H1 (cell line): ENCODE measurements at regions not wholly inside any gene's neighbourhood (a gene's known extent, or its start where the extent isn't known, plus 50 kb on each side); places are given as distances from the start of the nearest gene placed in this dataset.

Source experiments
- BACH1 ChIP-seq: IDR thresholded peaks from 2 replicates; pipeline ENCODE4 v1.6.1; 2012; ENCODE audit warnings: low read length, improper control_type of control experiment
- CHD1 ChIP-seq: IDR thresholded peaks from 2 replicates; pipeline ENCODE4 v1.6.1; 2012; ENCODE audit warnings: low read depth, low read length, improper control_type of control experiment
- CHD2 ChIP-seq: IDR thresholded peaks from 2 replicates; pipeline ENCODE4 v1.6.1; 2012; ENCODE audit warnings: low read length, improper control_type of control experiment
- CHD7 ChIP-seq: fragments of 300-600 bp; sonication (generic); IDR thresholded peaks from 2 replicates; pipeline ENCODE4 v1.7.1; 2012; ENCODE audit warnings: low read length, moderate library complexity, mild to moderate bottlenecking, inconsistent platforms; ENCODE audit not compliant: insufficient replicate concordance
- CREB1 ChIP-seq: IDR thresholded peaks from 2 replicates; pipeline ENCODE4 v1.6.1; 2012; ENCODE audit warnings: inconsistent platforms
- CTBP2 ChIP-seq: IDR thresholded peaks from 2 replicates; pipeline ENCODE4 v1.7.0; 2011; ENCODE audit warnings: borderline replicate concordance, mild to moderate bottlenecking, moderate library complexity, mixed read lengths, low read length; ENCODE audit not compliant: insufficient read depth, insufficient read length
- NANOG ChIP-seq: IDR thresholded peaks from 2 replicates; pipeline ENCODE4 v1.6.1; 2011; ENCODE audit warnings: low read length, low read depth, mild to moderate bottlenecking, inconsistent platforms; ENCODE audit not compliant: insufficient read depth, poor library complexity, severe bottlenecking
- RBBP5 ChIP-seq: IDR thresholded peaks from 2 replicates; pipeline ENCODE4 v1.7.1; 2012; ENCODE audit warnings: low read depth, mild to moderate bottlenecking, inconsistent platforms, low read length, moderate library complexity, borderline replicate concordance
- SIX5 ChIP-seq: IDR thresholded peaks from 2 replicates; pipeline ENCODE4 v1.6.1; 2011; ENCODE audit warnings: mild to moderate bottlenecking, low read depth, low read length
- YY1 ChIP-seq: IDR thresholded peaks from 2 replicates; pipeline ENCODE4 v1.6.1; 2011; ENCODE audit warnings: low read depth, mild to moderate bottlenecking, low read length

DNA sequence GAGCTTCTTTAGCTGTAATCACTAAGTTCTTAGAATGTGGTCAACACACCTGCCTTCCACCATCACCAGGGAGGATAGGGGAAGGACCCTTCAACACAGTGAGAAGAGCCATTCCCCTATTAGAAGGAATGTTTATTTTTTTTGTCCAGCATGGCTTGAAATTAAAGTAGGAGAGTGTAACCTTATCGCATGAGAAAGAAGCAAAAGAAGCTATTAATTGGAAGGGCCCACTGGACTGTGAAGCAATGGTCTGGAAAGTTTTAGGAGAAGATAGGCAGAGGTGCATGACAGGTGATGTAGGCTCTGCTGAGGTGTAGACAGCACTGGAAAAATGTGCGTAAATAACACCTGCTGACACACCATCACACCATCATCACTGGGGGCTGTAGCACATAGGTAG, 1526.0 kb downstream of the MAT2B start (continued):
- TF ChIP-seq CHD7 (no peak), CHD2 (no peak), BACH1 (no peak), SIX5 (no peak), CHD1 (no peak), CREB1 (no peak), NANOG (no peak), RBBP5 (no peak), CTBP2 (no peak), YY1 (no peak)
